ENCODE measurements at regions not wholly inside any gene's neighbourhood (a gene's known extent, or its start where the extent isn't known, plus 50 kb on each side); places are given as distances from the start of the nearest gene placed in this dataset.

- TF ChIP-seq CTCF (IDR thresholded peaks at IDR 0.05; ENCODE audit: insufficient read depth, low read length, poor library complexity, severe bottlenecking) (no peak), EZH2phosphoT487 (conservative IDR thresholded peaks at IDR 0.05; ENCODE audit: low read length) (no peak)
These were observed 409.7 kb upstream of the PIK3R1 start for GRCh38 chr5:67805666-67806348.
